ENCODE measurements at regions not wholly inside any gene's neighbourhood (a gene's known extent, or its start where the extent isn't known, plus 50 kb on each side); places are given as distances from the start of the nearest gene placed in this dataset.

- Histone ChIP-seq H3K79me2 (ENCODE audit: control insufficient read depth, insufficient read depth, low read length) (no peaks in the 10 kb centered on the region), H3K27ac (ENCODE audit: insufficient read depth, low read depth, low read length) (no peak overlapping the region), H2AFZ (ENCODE audit: low read depth, low read length) (no peak overlapping the region), H3K4me1 (ENCODE audit: control insufficient read depth, extremely low read depth, insufficient read depth, low read length) (no peaks in the 10 kb centered on the region), H3K9ac (replicated peaks; ENCODE audit: extremely low read depth, insufficient read depth, low read length) (no peak overlapping the region), H4K20me1 (replicated peaks; ENCODE audit: control insufficient read depth, extremely low read depth, insufficient read depth, low read length) (no peaks in the 10 kb centered on the region), H3K36me3 (ENCODE audit: control insufficient read depth in 2 of 2, extremely low read depth in 1 of 2, insufficient read depth in 2 of 2, low read length in 2 of 2) (no peaks in the 10 kb centered on the region), H3K4me3 (replicated peaks in 1 of 3; ENCODE audit: insufficient read depth in 1 of 3, low read depth in 1 of 3, low read length in 3 of 3) (no peak overlapping the region), H3K27me3 (ENCODE audit: control insufficient read depth in 2 of 2, insufficient read depth in 2 of 2, low read length in 2 of 2) (peaks cover 2 to 6% of the 10 kb centered on the region in 2 experiments), H3K9me1 (replicated peaks; ENCODE audit: control insufficient read depth, extremely low read depth, insufficient read depth, low read length) (no peaks in the 10 kb centered on the region), H3K4me2 (ENCODE audit: insufficient read depth, low read length) (no peak overlapping the region), H3K9me3 (replicated peaks; ENCODE audit: control insufficient read depth, insufficient read depth, low read length) (no peaks in the 10 kb centered on the region)
- intact Hi-C loops (cut with micrococcal nuclease) (no loop called here), dilution Hi-C loops (cut with MboI; ENCODE audit: extremely low pct_ligation_motif_present, low sequenced_read_pairs) (no loop called here)
- no peak for TF ChIP-seq EZH2 (IDR thresholded peaks at IDR 0.05; ENCODE audit: borderline replicate concordance, low read depth, low read length, severe bottlenecking)
- no peak for TF ChIP-seq MYC (IDR thresholded peaks at IDR 0.05; ENCODE audit: low read depth, low read length)
- no peak for TF ChIP-seq FOS (IDR thresholded peaks at IDR 0.05; ENCODE audit: borderline replicate concordance, insufficient read depth, low read length)
- TF ChIP-seq POLR2A (IDR thresholded peaks at IDR 0.05; ENCODE audit: low read depth, low read length), result no peak
- no peak for TF ChIP-seq GATA2 (IDR thresholded peaks at IDR 0.05; ENCODE audit: insufficient read depth, insufficient read length, low read depth, low read length)
- TF ChIP-seq, protein P1, sequence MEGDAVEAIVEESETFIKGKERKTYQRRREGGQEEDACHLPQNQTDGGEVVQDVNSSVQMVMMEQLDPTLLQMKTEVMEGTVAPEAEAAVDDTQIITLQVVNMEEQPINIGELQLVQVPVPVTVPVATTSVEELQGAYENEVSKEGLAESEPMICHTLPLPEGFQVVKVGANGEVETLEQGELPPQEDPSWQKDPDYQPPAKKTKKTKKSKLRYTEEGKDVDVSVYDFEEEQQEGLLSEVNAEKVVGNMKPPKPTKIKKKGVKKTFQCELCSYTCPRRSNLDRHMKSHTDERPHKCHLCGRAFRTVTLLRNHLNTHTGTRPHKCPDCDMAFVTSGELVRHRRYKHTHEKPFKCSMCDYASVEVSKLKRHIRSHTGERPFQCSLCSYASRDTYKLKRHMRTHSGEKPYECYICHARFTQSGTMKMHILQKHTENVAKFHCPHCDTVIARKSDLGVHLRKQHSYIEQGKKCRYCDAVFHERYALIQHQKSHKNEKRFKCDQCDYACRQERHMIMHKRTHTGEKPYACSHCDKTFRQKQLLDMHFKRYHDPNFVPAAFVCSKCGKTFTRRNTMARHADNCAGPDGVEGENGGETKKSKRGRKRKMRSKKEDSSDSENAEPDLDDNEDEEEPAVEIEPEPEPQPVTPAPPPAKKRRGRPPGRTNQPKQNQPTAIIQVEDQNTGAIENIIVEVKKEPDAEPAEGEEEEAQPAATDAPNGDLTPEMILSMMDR (IDR thresholded peaks at IDR 0.05; ENCODE audit: extremely low read depth in 1 of 2, insufficient read depth in 1 of 2, low read depth in 1 of 2, low read length in 2 of 2), result no peak
- no peak for TF ChIP-seq POLR2AphosphoS5 (IDR thresholded peaks at IDR 0.05; ENCODE audit: insufficient read depth, low read depth, low read length)
- no peak for TF ChIP-seq MAX (IDR thresholded peaks at IDR 0.05; ENCODE audit: insufficient read depth, insufficient read length)
- TF ChIP-seq JUN (IDR thresholded peaks at IDR 0.05; ENCODE audit: borderline replicate concordance, insufficient read depth, insufficient read length, low read depth), result no peak
- DNase-seq (ENCODE audit: low read depth, low spot score) (no peak), FAIRE-seq (no peak)
- BruUV-seq (replicated peaks), result no TSS peak
- ChIA-PET POLR2A (no interaction called here), CTCF (interaction anchor here (0.7 kb wide), 1 partner anchor 15 kb away, joined by 3 read pairs; no protein-coding TSS in a partner anchor)
These were observed 207.1 kb downstream of the KATNAL1 start for GRCh38 chr13:30100226-30100625.
